Pons (tissue), 1 donor: ENCODE measurements at regions not wholly inside any gene's neighbourhood (a gene's known extent, or its start where the extent isn't known, plus 50 kb on each side); places are given as distances from the start of the nearest gene placed in this dataset.
"Not testable (repeated sequence)": the region's sequence is repeated elsewhere in the genome, so short reads cannot be mapped to it uniquely, and the experiment has no call there.

ENCODE experiments used
- DNase-seq: peaks from one replicate; pipeline ENCODE4 v3.0.0-alpha.2; 2016; ENCODE audit warnings: low spot score

DNA sequence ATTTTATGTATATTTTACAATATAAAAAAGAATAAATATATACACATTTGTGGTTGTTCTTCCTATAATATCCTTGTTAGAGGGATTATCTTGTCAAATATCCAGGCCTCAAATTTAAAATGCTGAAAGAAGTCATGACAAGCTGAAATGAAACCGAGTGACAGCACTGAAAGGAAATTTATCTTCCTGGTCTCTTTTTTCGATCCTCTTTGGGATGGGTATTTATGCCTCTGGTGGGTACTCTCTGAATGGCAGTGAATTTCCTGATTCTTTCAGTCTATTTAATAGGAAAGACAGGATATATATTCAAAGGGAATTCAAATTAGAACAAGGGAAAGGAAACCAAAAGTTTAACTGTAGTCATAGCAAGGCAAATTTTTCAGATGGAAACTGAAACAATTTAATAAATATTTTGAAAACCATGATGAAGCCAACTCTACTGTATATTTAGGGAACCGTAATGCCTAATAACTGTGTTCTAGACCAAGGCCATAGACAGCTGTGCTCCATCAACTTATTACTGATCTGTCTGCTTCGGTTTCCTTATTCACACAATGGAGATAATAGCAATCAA, 97.9 kb downstream of the DLEU7 start:
- DNase-seq = no peak

DNA sequence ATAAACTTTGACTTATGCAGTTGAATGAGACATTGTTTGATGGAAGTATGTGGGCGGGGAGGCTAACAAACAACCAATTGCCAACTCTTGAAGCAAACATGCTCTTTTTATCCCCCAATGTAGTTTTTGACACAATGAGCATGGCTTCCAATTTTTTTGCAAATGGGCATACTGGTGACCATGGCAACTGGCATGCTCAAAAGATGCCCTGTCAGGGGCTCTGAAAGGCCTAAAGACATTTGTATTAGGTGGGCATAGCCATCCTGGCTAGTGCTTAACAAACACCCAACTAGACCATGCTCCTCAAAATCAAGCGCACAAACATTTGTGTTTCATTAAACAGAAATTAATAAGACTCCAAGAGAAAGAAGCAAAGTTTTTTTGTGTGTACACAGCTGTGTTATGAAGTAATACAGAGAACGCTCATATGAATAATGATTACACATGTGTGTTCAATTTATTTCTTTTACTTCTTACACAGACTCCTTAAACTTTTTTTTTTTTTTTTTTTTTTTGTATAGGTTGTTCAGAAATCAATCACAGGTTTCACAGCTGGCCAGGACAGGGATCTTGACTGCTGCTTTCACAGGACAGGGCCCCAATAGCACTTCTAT, 95.6 kb downstream of the DLEU7 start:
- DNase-seq = no peak

DNA sequence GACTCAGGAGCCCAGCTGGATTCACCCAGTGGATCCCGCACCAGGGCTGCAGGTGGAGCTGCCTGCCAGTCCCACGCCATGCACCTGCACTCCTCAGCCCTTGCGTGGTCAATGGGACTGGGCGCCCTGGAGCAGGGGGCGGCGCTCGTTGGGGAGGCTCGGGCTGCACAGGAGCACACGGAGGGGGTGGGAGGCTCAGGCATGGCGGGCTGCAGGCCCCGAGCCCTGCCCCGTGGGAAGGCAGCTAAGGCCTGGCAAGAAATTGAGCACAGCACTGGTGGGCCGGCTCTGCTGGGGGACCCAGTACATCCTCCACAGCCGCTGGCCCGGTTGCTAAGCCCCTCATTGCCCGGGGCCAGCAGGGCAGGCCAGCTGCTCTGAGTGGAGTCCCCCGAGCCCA, 90.3 kb downstream of the DLEU7 start:
- DNase-seq = not testable (repeated sequence)

DNA sequence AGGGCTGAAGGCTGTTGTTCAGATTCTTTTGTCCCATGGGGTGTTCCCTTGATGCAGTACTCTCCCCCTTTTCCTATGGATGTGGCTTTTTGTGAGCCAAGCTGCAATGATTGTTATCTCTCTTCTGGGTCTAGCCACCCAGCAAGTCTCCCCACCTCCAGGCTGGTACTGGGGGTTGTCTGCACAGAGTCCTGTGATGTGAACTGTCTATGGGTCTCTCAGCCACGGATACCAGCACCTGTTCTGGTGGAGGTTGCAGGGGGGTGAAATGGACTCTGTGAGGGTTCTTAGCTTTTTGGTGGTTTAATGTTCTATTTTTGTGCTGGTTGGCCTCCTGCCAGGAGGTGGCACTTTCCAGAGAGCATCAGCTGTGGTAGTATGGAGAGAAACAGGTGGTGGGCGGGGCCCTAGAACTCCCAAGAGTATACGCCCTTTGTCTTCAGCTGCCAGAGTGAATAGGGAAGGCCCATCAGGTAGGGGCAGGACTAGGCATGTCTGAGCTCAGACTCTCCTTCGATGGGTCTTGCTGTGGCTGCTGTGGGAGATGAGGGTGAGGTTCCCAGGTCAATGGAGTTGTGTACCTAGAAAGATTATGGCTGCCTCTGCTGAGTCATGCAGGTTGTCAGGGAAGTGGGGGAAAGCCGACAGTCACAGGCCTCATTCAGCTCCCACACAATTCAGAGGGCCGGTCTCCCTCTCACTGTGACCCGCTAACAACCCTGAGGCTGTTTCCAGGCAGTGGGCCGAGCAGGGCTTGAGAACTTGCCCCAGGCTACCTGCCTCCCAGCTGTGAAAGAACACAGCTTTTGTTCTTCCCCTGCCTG, 87.4 kb downstream of the DLEU7 start:
- DNase-seq = not testable (repeated sequence)

DNA sequence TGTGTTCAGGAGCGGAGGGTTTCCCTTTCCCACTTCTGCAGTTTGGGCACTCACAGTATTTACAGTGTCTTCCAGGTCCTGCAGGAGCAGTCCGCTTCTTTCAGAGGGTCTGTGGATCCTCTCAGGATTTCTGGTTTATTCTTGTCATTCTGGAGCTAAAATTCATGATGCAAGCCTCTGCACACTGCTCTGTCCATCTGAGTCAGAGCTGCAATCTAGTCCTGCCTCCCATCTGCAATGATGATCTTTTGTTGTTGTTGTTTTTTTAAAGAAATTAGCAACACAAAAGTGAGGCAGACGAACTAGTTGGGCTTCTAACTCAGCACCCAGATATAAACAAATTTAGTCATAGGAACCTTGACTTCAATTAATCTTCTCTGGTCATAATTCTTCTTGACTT, 86.5 kb downstream of the DLEU7 start:
- no peak for DNase-seq

DNA sequence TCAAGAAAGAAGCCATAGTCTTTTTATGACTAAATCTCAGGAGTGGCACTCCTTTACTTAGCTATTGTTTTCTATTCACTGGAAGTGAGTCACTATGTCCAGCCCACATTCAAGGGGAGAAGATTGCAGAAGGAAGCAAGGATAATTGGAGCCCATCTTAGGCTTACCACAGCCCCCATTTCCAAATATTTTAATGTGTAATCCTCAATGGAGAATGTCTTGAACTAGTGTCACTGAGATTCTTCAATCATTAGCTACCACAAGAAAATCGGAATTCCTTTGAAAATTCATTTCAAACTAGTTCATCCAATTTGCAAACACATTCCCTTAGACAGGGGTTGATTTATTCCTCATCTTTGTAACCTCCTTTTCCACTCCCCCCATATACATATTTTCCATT, 84.7 kb downstream of the DLEU7 start:
- no peak for DNase-seq

DNA sequence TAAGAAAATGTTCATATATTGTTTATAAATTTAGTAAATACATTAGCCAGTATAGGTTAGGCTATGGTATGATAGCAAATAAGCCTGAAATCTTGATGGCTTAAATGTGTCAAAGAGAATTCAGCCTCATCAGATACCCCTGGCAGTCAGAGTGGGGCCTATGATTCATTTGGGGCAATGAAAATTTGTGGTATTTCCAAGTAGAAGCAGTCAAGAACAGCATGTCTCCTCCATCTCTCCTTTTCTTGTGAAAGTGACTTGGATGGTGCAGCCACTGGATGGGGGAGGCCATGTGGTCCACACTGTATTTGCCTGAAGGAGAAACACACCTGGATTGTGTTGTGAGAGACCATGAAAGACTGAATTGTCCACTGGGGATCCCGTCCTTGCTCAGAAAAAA, 82.7 kb downstream of the DLEU7 start:
- no peak for DNase-seq

DNA sequence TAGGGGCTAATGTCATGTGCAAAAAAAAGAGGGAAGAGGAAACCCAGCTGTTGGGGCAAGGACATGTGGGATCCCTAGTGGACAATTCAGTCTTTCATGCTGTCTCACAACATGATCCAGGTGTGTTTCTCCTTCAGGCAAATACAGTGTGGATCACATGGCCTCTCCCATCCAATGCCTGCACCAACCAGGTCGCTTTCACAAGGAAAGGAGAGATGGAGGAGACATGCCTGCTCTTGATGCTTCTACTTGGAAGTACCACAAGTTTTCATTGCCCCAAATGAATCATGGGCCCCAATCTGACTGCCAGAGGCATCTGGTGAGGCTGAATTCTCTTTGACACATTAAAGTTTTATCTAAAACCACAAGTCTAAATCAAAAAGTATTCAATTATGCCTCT, 82.1 kb downstream of the DLEU7 start:
- no peak for DNase-seq

DNA sequence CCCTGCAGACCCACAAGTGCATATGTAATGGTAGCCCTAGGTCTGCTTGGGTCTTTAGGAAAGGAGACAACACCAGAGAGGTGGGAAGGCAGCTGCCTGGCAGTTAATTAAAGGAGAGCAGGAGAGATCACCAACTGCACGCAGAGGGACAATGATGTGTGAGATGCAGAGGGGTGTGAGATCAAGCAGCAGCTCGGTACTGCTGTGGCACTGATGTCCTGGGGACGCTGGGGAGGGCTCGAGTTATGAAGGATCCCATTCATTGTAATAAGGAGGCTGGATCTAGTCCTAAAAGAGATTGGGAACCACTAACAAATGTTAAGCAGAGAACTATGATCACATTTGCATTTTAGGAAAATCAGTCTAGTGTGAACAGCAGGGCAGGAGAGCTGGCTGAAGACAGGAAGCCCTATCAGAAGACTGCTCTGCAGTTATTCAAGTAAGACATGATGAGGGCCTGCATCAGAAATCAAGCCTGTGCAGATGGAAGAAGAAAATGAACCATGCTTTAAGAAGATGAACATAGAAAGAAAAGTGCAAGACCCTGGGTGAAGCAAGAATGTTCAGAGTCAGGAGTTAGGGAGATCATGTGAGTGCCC, 80.4 kb downstream of the DLEU7 start:
- DNase-seq = peak; percentile 29

DNA sequence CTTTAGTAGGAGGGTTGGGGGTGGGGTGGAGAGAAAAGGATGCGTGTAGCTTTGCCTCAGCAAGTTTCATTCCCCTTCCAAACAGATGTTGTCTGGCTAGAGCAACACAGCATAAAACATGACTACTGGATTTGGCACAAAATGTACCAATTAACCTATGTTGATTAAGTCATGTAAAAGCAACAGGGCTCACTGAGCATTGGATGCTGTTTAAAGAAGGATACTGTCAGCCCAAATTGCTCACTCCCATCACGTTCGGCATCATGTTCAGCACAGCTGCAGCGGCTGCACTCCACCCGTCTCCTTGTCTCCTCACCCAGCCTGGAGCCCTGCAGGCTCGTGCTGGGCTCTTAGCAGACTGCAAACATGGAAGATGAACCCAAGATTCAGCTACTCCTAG, 77.5 kb downstream of the DLEU7 start:
- peak; percentile 30 for DNase-seq

DNA sequence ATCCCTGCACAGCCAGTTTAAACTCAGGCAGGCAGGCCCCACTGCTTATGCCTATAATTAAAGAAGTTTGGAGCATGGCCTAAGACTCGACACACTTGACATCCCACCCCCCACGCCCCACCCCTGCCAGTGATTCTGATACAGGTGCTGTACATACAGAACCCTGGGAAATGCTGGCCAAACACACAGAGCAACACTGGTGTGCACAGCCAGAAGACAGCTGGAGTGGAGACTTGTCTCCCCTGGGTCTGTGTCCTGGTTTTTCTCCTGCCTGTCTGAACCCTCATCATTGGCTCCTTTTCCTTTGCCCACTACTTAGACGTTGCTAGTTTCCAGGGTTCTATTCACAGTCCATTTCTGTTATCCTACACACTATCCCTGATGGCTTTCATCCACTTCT, 76.8 kb downstream of the DLEU7 start:
- DNase-seq = no peak

DNA sequence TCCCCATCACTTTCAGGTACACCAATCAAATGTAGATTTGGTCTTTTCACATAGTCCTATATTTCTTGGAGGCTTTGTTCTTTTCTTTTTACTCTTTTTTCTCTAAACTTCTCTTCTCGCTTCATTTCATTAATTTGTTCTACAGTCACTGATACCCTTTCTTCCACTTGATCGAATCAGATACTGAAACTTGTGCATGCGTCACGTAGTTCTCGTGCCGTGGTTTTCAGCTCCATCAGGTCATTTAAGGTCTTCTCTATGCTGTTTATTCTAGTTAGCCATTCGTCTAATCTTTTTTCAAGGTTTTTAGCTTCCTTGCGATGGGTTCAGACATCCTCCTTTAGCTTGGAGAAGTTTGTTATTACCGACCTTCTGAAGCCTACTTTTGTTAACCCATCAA, 70.6 kb downstream of the DLEU7 start:
- not testable (repeated sequence) for DNase-seq
